Tibial artery (tissue), 4 donors: ENCODE measurements at regions not wholly inside any gene's neighbourhood (a gene's known extent, or its start where the extent isn't known, plus 50 kb on each side); places are given as distances from the start of the nearest gene placed in this dataset.

Experiments used
- DNase-seq, 2 donors: peaks; one replicate each; pipeline ENCODE4 v3.0.0-alpha.2; 2019
- H3K27ac ChIP-seq, 2 donors: fragments of 200-600 bp; sonication (generic) in 1 of 2; 1 replicate in 1 of 2; 2 replicates in 1 of 2; pipeline ENCODE4 v1.5.1; 2018 to 2019; ENCODE audit warnings: mild to moderate bottlenecking in 1 of 2
- H3K27me3 ChIP-seq, 2 donors: fragments of 200-600 bp; sonication (generic) in 1 of 2; one replicate each; pipeline versions ENCODE4 v1.5.1 to v1.6.0; 2016 to 2019
- H3K36me3 ChIP-seq, 3 donors: fragments of 200-600 bp; sonication (generic) in 2 of 3; one replicate each; pipeline ENCODE4 v1.5.1; 2016 to 2019; ENCODE audit warnings: mild to moderate bottlenecking in 2 of 3
- H3K4me1 ChIP-seq, 4 donors: fragments of 200-600 bp; sonication (generic) in 2 of 4; 1 replicate in 3 of 4; 2 replicates in 1 of 4; pipeline ENCODE4 v1.5.1; 2016 to 2019
- H3K4me3 ChIP-seq, 2 donors: fragments of 200-600 bp; sonication (generic) in 1 of 2; 1 replicate in 1 of 2; 2 replicates in 1 of 2; pipeline ENCODE4 v1.5.1; 2018 to 2019; ENCODE audit warnings: mild to moderate bottlenecking in 2 of 2
- H3K9me3 ChIP-seq, 3 donors: fragments of 200-600 bp; sonication (generic) in 1 of 3; one replicate each; pipeline ENCODE4 v1.5.1; 2016 to 2019
- intact Hi-C: fragments of 100-400 bp; cut with DNase I; formaldehyde crosslinking; loops from one replicate; pipeline ENCODE4 v1.15.0; 2023; ENCODE audit warnings: low total_unique reads
- TF ChIP-seq, protein P1 (sequence below), 2 experiments: fragments of 200-600 bp in 1 of 2; fragments of 450-650 bp in 1 of 2; IDR thresholded peaks; one replicate each; pipeline ENCODE4 v1.5.1; 2017 to 2019; ENCODE audit warnings: antibody characterized with exemption in 2 of 2, mild to moderate bottlenecking in 1 of 2, moderate library complexity in 1 of 2

DNA sequence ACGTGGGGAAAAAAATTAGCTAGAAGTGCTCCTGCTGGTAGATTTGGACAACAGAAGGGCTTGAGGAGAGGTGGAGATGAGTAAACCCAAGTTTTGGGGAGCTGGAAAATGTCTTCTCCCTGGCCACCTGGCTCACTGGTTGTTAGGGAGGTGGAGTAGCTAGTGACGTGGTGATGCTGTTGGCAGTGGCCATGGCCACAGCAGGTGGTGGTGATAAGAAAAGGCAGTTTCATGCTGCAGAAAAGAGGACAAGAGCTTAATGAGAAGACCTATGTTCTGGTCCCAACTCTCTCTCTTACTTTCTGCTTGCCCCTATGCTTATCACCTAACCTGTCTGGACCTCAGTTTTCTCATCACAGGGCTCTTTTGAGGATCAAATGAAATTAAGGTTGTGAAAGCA lies 223.5 kb upstream of the N4BP1 start:
- no peaks in the 10 kb centered on the region for H3K4me1 ChIP-seq
- no peaks in the 10 kb centered on the region for H3K27me3 ChIP-seq
- H3K27ac ChIP-seq, result no peak overlapping the region
- intact Hi-C loops, result no loop called here
- H3K9me3 ChIP-seq, result no peaks in the 10 kb centered on the region
- no peak overlapping the region for H3K4me3 ChIP-seq
- TF ChIP-seq, protein P1, sequence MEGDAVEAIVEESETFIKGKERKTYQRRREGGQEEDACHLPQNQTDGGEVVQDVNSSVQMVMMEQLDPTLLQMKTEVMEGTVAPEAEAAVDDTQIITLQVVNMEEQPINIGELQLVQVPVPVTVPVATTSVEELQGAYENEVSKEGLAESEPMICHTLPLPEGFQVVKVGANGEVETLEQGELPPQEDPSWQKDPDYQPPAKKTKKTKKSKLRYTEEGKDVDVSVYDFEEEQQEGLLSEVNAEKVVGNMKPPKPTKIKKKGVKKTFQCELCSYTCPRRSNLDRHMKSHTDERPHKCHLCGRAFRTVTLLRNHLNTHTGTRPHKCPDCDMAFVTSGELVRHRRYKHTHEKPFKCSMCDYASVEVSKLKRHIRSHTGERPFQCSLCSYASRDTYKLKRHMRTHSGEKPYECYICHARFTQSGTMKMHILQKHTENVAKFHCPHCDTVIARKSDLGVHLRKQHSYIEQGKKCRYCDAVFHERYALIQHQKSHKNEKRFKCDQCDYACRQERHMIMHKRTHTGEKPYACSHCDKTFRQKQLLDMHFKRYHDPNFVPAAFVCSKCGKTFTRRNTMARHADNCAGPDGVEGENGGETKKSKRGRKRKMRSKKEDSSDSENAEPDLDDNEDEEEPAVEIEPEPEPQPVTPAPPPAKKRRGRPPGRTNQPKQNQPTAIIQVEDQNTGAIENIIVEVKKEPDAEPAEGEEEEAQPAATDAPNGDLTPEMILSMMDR (IDR thresholded peaks at IDR 0.05), result no peak
- no peak for DNase-seq
- H3K36me3 ChIP-seq, result no peaks in the 10 kb centered on the region

DNA sequence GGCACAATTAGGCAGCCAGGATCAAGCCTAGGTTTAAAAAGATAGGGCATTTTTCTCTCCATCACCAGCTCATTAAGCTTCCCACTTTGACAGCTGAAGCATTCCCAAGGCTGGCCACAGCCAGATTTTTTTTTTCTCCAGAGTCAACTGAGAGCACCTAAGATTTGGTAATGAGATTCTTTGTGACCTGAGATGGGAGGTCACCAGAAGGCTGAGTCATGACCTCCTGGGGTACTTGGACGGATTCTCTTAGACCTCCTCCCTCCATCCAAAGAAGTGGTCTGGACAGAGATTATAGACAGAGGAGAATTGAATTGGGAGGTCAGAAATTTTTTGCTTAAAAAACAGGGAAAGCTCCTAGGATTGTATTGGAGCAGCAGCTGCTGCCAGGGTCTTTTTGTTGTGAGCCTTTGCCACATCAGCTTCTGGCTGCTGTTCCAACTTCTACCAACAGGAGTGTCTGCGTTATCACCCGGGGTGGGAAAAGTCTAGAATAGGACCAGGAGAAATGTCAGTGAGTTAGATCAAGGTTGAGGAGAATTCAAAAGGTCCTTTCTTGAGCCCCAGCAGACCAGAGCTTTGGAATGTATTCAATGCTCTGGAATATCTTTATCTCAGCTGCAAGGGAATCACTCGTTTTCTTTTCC lies 221.2 kb upstream of the N4BP1 start:
- no peaks in the 10 kb centered on the region for H3K27me3 ChIP-seq
- no peak overlapping the region for H3K27ac ChIP-seq
- H3K4me1 ChIP-seq, result no peaks in the 10 kb centered on the region
- DNase-seq, result no peak
- H3K36me3 ChIP-seq, result no peaks in the 10 kb centered on the region
- H3K9me3 ChIP-seq, result no peaks in the 10 kb centered on the region
- TF ChIP-seq, protein P1 (IDR thresholded peaks at IDR 0.05), result no peak
- H3K4me3 ChIP-seq, result no peak overlapping the region
- intact Hi-C loops, result no loop called here

DNA sequence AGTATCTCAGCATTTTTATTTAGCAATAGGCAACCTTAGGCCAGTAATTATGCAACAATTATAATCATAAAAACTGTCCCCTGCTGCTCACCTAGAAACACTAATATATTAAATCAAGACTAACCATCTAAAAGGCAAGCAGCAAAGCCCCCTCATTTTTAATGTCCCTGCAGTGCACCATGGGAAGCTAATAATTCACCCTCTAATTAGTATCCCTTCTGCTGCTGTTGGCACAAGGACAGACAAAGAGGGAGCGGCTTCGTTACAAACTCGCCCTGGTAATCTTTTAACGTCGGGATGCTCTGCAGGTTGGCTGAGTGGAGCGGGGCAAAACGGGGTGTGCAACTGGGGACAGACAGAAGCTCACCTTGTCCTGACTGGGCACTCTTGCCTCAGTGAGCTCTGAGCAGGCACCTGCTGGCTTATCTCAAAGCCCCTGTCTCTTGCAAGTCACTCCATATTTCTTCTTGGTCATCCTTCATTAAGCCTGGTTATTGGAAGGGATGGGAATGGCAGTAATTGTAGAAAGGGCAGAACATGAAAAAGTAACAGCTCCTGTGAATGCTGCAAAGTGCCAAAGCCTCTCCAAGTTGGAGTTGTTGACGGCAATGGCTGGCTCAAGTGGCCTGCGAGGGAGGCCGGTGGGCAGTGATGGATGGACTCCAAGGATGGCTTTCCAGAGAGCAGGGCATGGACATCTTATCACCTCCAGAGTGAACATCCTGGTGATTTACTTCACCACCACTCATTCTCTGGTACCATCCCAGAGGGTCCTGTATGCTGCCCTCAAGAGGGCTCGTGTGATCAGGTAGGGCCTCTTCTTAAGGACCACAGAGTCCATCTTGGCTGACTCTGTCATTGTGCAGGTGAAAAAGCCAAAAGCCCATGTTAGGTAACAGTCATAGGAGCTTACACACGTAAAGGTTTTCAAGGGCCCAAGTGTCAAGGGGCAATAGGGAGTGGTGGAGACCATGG lies 219.6 kb upstream of the N4BP1 start:
- H3K27ac ChIP-seq, result no peak overlapping the region
- no peaks in the 10 kb centered on the region for H3K4me1 ChIP-seq
- DNase-seq, result no peak
- no peaks in the 10 kb centered on the region for H3K27me3 ChIP-seq
- TF ChIP-seq, protein P1 (IDR thresholded peaks at IDR 0.05), result no peak
- no peak overlapping the region for H3K4me3 ChIP-seq
- no peaks in the 10 kb centered on the region for H3K9me3 ChIP-seq
- intact Hi-C loops, result no loop called here
- no peaks in the 10 kb centered on the region for H3K36me3 ChIP-seq

DNA sequence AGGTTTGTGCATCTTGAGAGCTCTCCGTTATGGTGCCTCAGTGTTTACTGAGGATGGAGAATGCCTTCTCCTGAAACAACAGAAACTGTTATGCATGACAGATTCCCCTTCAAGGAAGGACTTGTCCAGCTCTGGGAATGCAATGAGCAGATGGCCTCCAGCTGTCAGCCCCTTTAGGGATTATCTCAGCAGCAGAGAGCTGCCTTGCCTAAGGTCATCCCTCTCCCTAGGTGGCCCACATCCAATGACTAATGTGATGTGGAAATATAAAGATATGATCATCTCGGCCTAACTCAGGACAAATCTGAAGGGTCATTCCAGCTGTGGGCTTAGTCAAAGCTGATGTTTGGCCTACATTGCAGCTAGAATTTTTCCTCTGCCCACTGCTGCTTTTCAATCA lies 214.3 kb upstream of the N4BP1 start:
- H3K27ac ChIP-seq, result no peak overlapping the region
- no peaks in the 10 kb centered on the region for H3K9me3 ChIP-seq
- no peak for DNase-seq
- H3K4me3 ChIP-seq, result no peak overlapping the region
- TF ChIP-seq, protein P1 (IDR thresholded peaks at IDR 0.05), result no peak
- no peaks in the 10 kb centered on the region for H3K36me3 ChIP-seq
- H3K27me3 ChIP-seq, result no peaks in the 10 kb centered on the region
- intact Hi-C loops, result no loop called here
- H3K4me1 ChIP-seq, result no peaks in the 10 kb centered on the region

DNA sequence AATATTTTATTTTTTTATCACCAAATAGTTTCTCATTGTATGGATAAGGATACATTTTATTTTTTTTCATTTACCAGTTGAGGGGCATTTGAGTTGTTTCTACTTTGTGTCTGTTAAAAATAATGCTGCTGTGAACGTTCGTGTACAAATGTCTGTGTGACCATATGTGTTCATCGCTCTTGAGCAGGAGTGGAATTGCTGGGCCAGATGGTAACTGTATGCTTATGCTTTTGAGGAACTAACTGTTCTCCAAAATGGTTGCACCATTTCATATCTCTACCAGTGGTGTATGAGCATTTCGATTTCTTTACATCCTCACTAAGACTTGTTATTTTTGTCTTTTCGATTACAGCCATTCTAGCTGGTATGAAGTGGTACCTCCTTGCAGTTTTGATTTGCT lies 212.5 kb upstream of the N4BP1 start:
- intact Hi-C loops, result no loop called here
- no peaks in the 10 kb centered on the region for H3K4me1 ChIP-seq
- TF ChIP-seq, protein P1 (IDR thresholded peaks at IDR 0.05), result no peak
- DNase-seq, result no peak
- H3K27ac ChIP-seq, result no peak overlapping the region
- H3K36me3 ChIP-seq, result no peaks in the 10 kb centered on the region
- no peak overlapping the region for H3K4me3 ChIP-seq
- H3K27me3 ChIP-seq, result no peaks in the 10 kb centered on the region
- H3K9me3 ChIP-seq, result no peaks in the 10 kb centered on the region
